ENCODE measurements at regions not wholly inside any gene's neighbourhood (a gene's known extent, or its start where the extent isn't known, plus 50 kb on each side); places are given as distances from the start of the nearest gene placed in this dataset.
"Not testable (repeated sequence)": the region's sequence is repeated elsewhere in the genome, so short reads cannot be mapped to it uniquely, and the experiment has no call there.

- no peak for DNase-seq (ENCODE audit: low spot score)
- TF ChIP-seq CTCF (IDR thresholded peaks at IDR 0.05; ENCODE audit: extremely low read depth, insufficient read depth, missing control alignments): no peak
- in situ Hi-C loops (cut with MboI; ENCODE audit: low pct_unique_long_range_greater_than_20kb, low sequenced_read_pairs, unreplicated experiment): no loop called here
Measured at GRCh38 chr14:84482256-84483071, 1047.5 kb upstream of the FLRT2 start.

- in situ Hi-C loops (cut with MboI; ENCODE audit: low pct_unique_long_range_greater_than_20kb, low sequenced_read_pairs, unreplicated experiment): no loop called here
- DNase-seq (ENCODE audit: low spot score): no peak
- no peak for TF ChIP-seq CTCF (IDR thresholded peaks at IDR 0.05; ENCODE audit: extremely low read depth, insufficient read depth, missing control alignments)
Measured at GRCh38 chr14:84483072-84483420, 1046.9 kb upstream of the FLRT2 start.

GRCh38 chr14:84484243-84484642, 1045.7 kb upstream of the FLRT2 start:
- in situ Hi-C loops (cut with MboI; ENCODE audit: low pct_unique_long_range_greater_than_20kb, low sequenced_read_pairs, unreplicated experiment); DNase-seq (ENCODE audit: low spot score): not testable (repeated sequence)

GRCh38 chr14:84485036-84485435, 1044.9 kb upstream of the FLRT2 start:
- in situ Hi-C loops (cut with MboI; ENCODE audit: low pct_unique_long_range_greater_than_20kb, low sequenced_read_pairs, unreplicated experiment): no loop called here
- DNase-seq (ENCODE audit: low spot score): no peak
- TF ChIP-seq CTCF (IDR thresholded peaks at IDR 0.05; ENCODE audit: extremely low read depth, insufficient read depth, missing control alignments): no peak

- TF ChIP-seq CTCF (IDR thresholded peaks at IDR 0.05; ENCODE audit: extremely low read depth, insufficient read depth, missing control alignments): no peak
- DNase-seq (ENCODE audit: low spot score): no peak
- in situ Hi-C loops (cut with MboI; ENCODE audit: low pct_unique_long_range_greater_than_20kb, low sequenced_read_pairs, unreplicated experiment): no loop called here
Measured at GRCh38 chr14:84490081-84490480, 1039.9 kb upstream of the FLRT2 start.

- DNase-seq (ENCODE audit: low spot score): no peak
- no peak for TF ChIP-seq CTCF (IDR thresholded peaks at IDR 0.05; ENCODE audit: extremely low read depth, insufficient read depth, missing control alignments)
- in situ Hi-C loops (cut with MboI; ENCODE audit: low pct_unique_long_range_greater_than_20kb, low sequenced_read_pairs, unreplicated experiment): no loop called here
Measured at GRCh38 chr14:84492685-84493084, 1037.3 kb upstream of the FLRT2 start.

- in situ Hi-C loops (cut with MboI; ENCODE audit: low pct_unique_long_range_greater_than_20kb, low sequenced_read_pairs, unreplicated experiment): no loop called here
- TF ChIP-seq CTCF (IDR thresholded peaks at IDR 0.05; ENCODE audit: extremely low read depth, insufficient read depth, missing control alignments): no peak
- DNase-seq (ENCODE audit: low spot score): no peak
Measured at GRCh38 chr14:84493779-84494178, 1036.2 kb upstream of the FLRT2 start.
